HCT116 (cell line): ENCODE measurements at regions not wholly inside any gene's neighbourhood (a gene's known extent, or its start where the extent isn't known, plus 50 kb on each side); places are given as distances from the start of the nearest gene placed in this dataset.

ENCODE experiments used
- ATAC-seq: fragments of 200-7000 bp; cut with Tn5 transposase; 2 replicates; pipeline ENCODE4 v1.9.1; 2020; ENCODE audit warnings: mild to moderate bottlenecking, moderate library complexity
- BruUV-seq: library from RNA; stranded (reverse); fragments of 400-500 nt; replicated peaks from 2 replicates; lab custom pipeline; 2021; lab: Mats Ljungman, UMichigan
- CTCF ChIA-PET: fragments of 300-600 bp; sonication (Branson Sonifier 250); formaldehyde crosslinking; loops from one replicate; lab custom pipeline; 2021; ENCODE audit warnings: antibody characterized with exemption; lab: Charles Lee
- POLR2A ChIA-PET: fragments of 300-600, 350-600 bp; sonication (Branson Sonifier 250); formaldehyde crosslinking; loops from one replicate; lab custom pipeline; 2021; ENCODE audit warnings: antibody characterized with exemption; lab: Charles Lee
- RAD21 ChIA-PET, 2 experiments: fragments of 300-600 bp; sonication (Branson Sonifier 250); formaldehyde crosslinking; loops; one replicate each; lab custom pipeline; 2023; ENCODE audit warnings: low total read pairs in 2 of 2; ENCODE audit not compliant: uncharacterized antibody in 2 of 2, unreplicated experiment in 2 of 2, low non-redundant PET in 1 of 2; lab: Charles Lee
- DNase-seq: peaks from one replicate; pipeline ENCODE4 v3.0.0-alpha.2; 2010; ENCODE audit warnings: low read depth, low spot score
- H2AFZ ChIP-seq: fragments of 200-600 bp; shearing (Covaris generic), sonication (generic); 2 replicates; pipeline ENCODE4 v1.6.1; 2017; ENCODE audit warnings: low read depth, mixed run types, mixed read lengths, antibody characterized with exemption, low read length; ENCODE audit not compliant: poor library complexity, severe bottlenecking
- H3K27ac ChIP-seq: 2 replicates; pipeline ENCODE4 v1.5.1; 2012; ENCODE audit warnings: low read depth, low read length
- H3K27me3 ChIP-seq: fragments of 200-600 bp; sonication (generic); 2 replicates; pipeline ENCODE4 v1.6.1; 2016; ENCODE audit warnings: mixed run types, low read length, mixed read lengths; ENCODE audit not compliant: insufficient read depth
- H3K36me3 ChIP-seq, 2 experiments: fragments of 200-500 bp in 1 of 2; fragments of 200-600 bp in 1 of 2; sonication (Bioruptor generic) in 1 of 2; sonication (generic) in 1 of 2; 2 replicates each; pipeline versions ENCODE4 v1.5.1 to v1.6.1; 2014 to 2016; ENCODE audit warnings: low read length in 2 of 2, inconsistent platforms in 1 of 2, mixed read lengths in 1 of 2, mixed run types in 1 of 2; ENCODE audit not compliant: insufficient read depth in 2 of 2, control insufficient read depth in 1 of 2
- H3K4me1 ChIP-seq, 2 experiments: fragments of 200-600 bp in 1 of 2; sonication (generic) in 1 of 2; 2 replicates each; pipeline versions ENCODE4 v1.5.1 to v1.6.1; 2012 to 2017; ENCODE audit warnings: low read length in 2 of 2, inconsistent platforms in 1 of 2, mild to moderate bottlenecking in 1 of 2, mixed read lengths in 1 of 2, mixed run types in 1 of 2, moderate library complexity in 1 of 2; ENCODE audit not compliant: insufficient read depth in 2 of 2, control insufficient read depth in 1 of 2
- H3K4me2 ChIP-seq: fragments of 200-600 bp; sonication (generic); 2 replicates; pipeline ENCODE4 v1.6.1; 2017; ENCODE audit warnings: mixed run types, low read length, mixed read lengths
- H3K4me3 ChIP-seq, 2 experiments: fragments of 200-600 bp in 1 of 2; sonication (generic) in 1 of 2; replicated peaks in 1 of 2; 2 replicates each; pipeline ENCODE4 v1.5.1; 2011 to 2016; ENCODE audit warnings: low read length in 2 of 2, control low read depth in 1 of 2, low read depth in 1 of 2, mild to moderate bottlenecking in 1 of 2, mixed read lengths in 1 of 2, mixed run types in 1 of 2
- H3K79me2 ChIP-seq: fragments of 200-600 bp; sonication (generic); 2 replicates; pipeline ENCODE4 v1.6.1; 2017; ENCODE audit warnings: mild to moderate bottlenecking, mixed run types, low read length, moderate library complexity, mixed read lengths; ENCODE audit not compliant: insufficient read depth
- H3K9ac ChIP-seq: fragments of 200-600 bp; sonication (generic); 2 replicates; pipeline ENCODE4 v1.6.1; 2016; ENCODE audit warnings: low read length, mixed read lengths
- H3K9me2 ChIP-seq: fragments of 200-600 bp; sonication (generic), shearing (Covaris generic); 2 replicates; pipeline ENCODE4 v1.6.1; 2017; ENCODE audit warnings: mixed run types, mild to moderate bottlenecking, moderate library complexity; ENCODE audit not compliant: insufficient read depth
- H3K9me3 ChIP-seq, 2 experiments: fragments of 200-500 bp in 1 of 2; fragments of 200-600 bp in 1 of 2; sonication (Bioruptor generic) in 1 of 2; sonication (generic) in 1 of 2; 2 replicates each; pipeline ENCODE4 v1.6.1; 2014 to 2017; ENCODE audit warnings: low read length in 2 of 2, mixed read lengths in 2 of 2, inconsistent platforms in 1 of 2, low read depth in 1 of 2, mild to moderate bottlenecking in 1 of 2, mixed run types in 1 of 2, moderate library complexity in 1 of 2; ENCODE audit not compliant: control insufficient read depth in 1 of 2, insufficient read depth in 1 of 2
- H4K20me1 ChIP-seq: fragments of 200-600 bp; sonication (generic), shearing (Covaris generic); 2 replicates; pipeline ENCODE4 v1.6.1; 2017; ENCODE audit warnings: mixed run types, mild to moderate bottlenecking, moderate library complexity; ENCODE audit not compliant: insufficient read depth
- CBX3 ChIP-seq: IDR thresholded peaks from 2 replicates; pipeline ENCODE4 v1.6.1; 2012; ENCODE audit warnings: low read depth
- CEBPB ChIP-seq: IDR thresholded peaks from 2 replicates; pipeline ENCODE4 v1.6.1; 2012; ENCODE audit warnings: low read depth
- CTCF ChIP-seq, 3 experiments: fragments of 200-600 bp in 1 of 3; sonication (generic) in 1 of 3; IDR thresholded peaks in 2 of 3; conservative IDR thresholded peaks in 1 of 3; 2 replicates each; pipeline ENCODE4 v1.5.1; 2012 to 2017; ENCODE audit warnings: low read depth in 2 of 3, low read length in 2 of 3, antibody characterized with exemption in 1 of 3, borderline replicate concordance in 1 of 3, control low read depth in 1 of 3, mild to moderate bottlenecking in 1 of 3, mixed read lengths in 1 of 3, mixed run types in 1 of 3, moderate library complexity in 1 of 3; ENCODE audit not compliant: insufficient read depth in 1 of 3
- ELF1 ChIP-seq: IDR thresholded peaks from 2 replicates; pipeline ENCODE4 v1.6.1; 2012; ENCODE audit warnings: low read depth, borderline replicate concordance
- EZH2 ChIP-seq: fragments of 200-600 bp; sonication (generic); IDR thresholded peaks from 2 replicates; pipeline ENCODE4 v1.6.1; 2017; ENCODE audit warnings: antibody characterized with exemption, mixed run types
- JUND ChIP-seq: IDR thresholded peaks from 2 replicates; pipeline ENCODE4 v1.6.1; 2012
- POLR2AphosphoS5 ChIP-seq: IDR thresholded peaks from 2 replicates; pipeline ENCODE4 v1.6.1; 2011; ENCODE audit warnings: mild to moderate bottlenecking, low read depth, low read length, moderate library complexity
- RAD21 ChIP-seq: IDR thresholded peaks from 2 replicates; pipeline ENCODE4 v1.6.1; 2012; ENCODE audit warnings: low read depth, mild to moderate bottlenecking
- REST ChIP-seq: IDR thresholded peaks from 2 replicates; pipeline ENCODE4 v1.6.1; 2012; ENCODE audit warnings: low read depth
- SP1 ChIP-seq: IDR thresholded peaks from 2 replicates; pipeline ENCODE4 v1.6.1; 2012; ENCODE audit warnings: low read depth
- SRF ChIP-seq: IDR thresholded peaks from 2 replicates; pipeline ENCODE4 v1.6.1; 2012; ENCODE audit warnings: low read depth
- TCF7L2 ChIP-seq: IDR thresholded peaks from 2 replicates; pipeline ENCODE4 v1.7.0; 2011; ENCODE audit warnings: borderline replicate concordance, inconsistent platforms; ENCODE audit not compliant: insufficient read depth, insufficient read length; ENCODE audit errors: extremely low read depth
- ZFX ChIP-seq: fragments of 450-650 bp; IDR thresholded peaks from 2 replicates; pipeline ENCODE4 v1.6.1; 2017
- intact Hi-C: fragments of 100-400 bp; cut with micrococcal nuclease; formaldehyde crosslinking; loops from 2 replicates; pipeline ENCODE4 v1.10.0; 2022
- TF ChIP-seq, protein P1 (sequence below): IDR thresholded peaks from 2 replicates; pipeline ENCODE4 v1.6.1; 2012

DNA sequence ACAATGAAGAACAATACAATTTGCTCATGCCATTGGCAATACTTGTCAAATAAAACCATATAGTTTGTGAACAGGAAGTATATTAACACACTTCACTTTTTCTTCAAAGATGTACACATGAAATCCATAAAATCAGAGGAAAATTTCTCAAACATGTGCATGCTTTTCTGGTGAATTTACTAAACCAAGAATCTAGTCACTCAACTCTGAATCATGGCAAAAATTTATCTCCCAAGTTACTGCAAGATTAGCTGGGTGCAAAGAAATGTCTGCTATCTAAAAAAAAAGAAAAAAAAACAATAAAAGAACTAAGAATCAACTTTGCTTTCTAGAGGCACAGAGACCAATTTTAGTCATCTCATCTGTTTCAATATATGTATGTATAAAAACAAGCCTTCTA lies 419.2 kb downstream of the NR4A2 start:
- H3K27ac ChIP-seq: no peak overlapping the region
- no peaks in the 10 kb centered on the region for H3K9me2 ChIP-seq
- H3K9me3 ChIP-seq: no peaks in the 10 kb centered on the region
- ChIA-PET RAD21 (no interaction called here), CTCF (no interaction called here), POLR2A (no interaction called here)
- H3K4me2 ChIP-seq: no peak overlapping the region
- DNase-seq (no peak), ATAC-seq (no peak)
- H3K9ac ChIP-seq: no peak overlapping the region
- no TSS peak for BruUV-seq
- intact Hi-C loops: no loop called here
- H4K20me1 ChIP-seq: no peaks in the 10 kb centered on the region
- no peaks in the 10 kb centered on the region for H3K4me1 ChIP-seq
- no peak overlapping the region for H3K4me3 ChIP-seq
- no peaks in the 10 kb centered on the region for H3K27me3 ChIP-seq
- TF ChIP-seq CBX3: no peak
- H3K36me3 ChIP-seq: no peaks in the 10 kb centered on the region
- H2AFZ ChIP-seq: no peak overlapping the region
- H3K79me2 ChIP-seq: no peaks in the 10 kb centered on the region

DNA sequence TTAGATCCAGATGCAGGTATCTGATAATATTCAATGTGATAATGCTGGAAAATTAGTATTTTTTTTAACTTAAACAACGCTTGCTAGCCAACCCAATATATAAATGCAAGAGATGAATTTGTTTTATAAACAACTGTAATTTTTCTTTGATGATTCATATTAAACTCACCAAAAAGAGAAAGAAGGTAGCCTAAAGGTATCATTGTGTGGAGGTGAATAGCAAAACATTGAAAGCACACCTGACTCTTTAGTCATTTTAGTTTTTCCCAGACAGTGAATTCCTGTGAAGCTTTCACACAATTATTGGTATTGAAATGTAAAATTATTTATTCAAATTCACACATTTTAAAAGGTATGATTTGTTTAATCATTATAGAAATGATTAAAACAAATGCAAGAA lies 424.0 kb downstream of the NR4A2 start:
- no peaks in the 10 kb centered on the region for H3K79me2 ChIP-seq
- TF ChIP-seq ZFX: no peak
- TF ChIP-seq REST: no peak
- TF ChIP-seq TCF7L2: no peak
- no peak for TF ChIP-seq CEBPB
- TF ChIP-seq SP1: no peak
- no peak for TF ChIP-seq RAD21
- TF ChIP-seq, protein P1, sequence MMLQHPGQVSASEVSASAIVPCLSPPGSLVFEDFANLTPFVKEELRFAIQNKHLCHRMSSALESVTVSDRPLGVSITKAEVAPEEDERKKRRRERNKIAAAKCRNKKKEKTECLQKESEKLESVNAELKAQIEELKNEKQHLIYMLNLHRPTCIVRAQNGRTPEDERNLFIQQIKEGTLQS: no peak
- TF ChIP-seq EZH2: no peak
- no peak for TF ChIP-seq SRF
- no peak for TF ChIP-seq ELF1
- TF ChIP-seq POLR2AphosphoS5: no peak
- TF ChIP-seq JUND: no peak
- TF ChIP-seq CBX3: no peak
- no peak for TF ChIP-seq CTCF (IDR thresholded peaks at IDR 0.05 in 2 of 3, conservative IDR thresholded peaks at IDR 0.05 in 1 of 3; ENCODE audit: borderline replicate concordance in 1 of 3, insufficient read depth in 1 of 3, low read depth in 2 of 3, low read length in 2 of 3)
- H3K9me3 ChIP-seq: no peaks in the 10 kb centered on the region
- POLR2A ChIA-PET: no interaction called here
- H2AFZ ChIP-seq: no peak overlapping the region
- no TSS peak for BruUV-seq
- no peaks in the 10 kb centered on the region for H3K9me2 ChIP-seq
- RAD21 ChIA-PET: no interaction called here
- CTCF ChIA-PET: no interaction called here
- no peaks in the 10 kb centered on the region for H4K20me1 ChIP-seq
- H3K27me3 ChIP-seq: no peaks in the 10 kb centered on the region
- no peaks in the 10 kb centered on the region for H3K4me1 ChIP-seq
- intact Hi-C loops: no loop called here
- no peak overlapping the region for H3K4me3 ChIP-seq
- DNase-seq (no peak), ATAC-seq (no peak)
- no peaks in the 10 kb centered on the region for H3K36me3 ChIP-seq
- H3K27ac ChIP-seq: no peak overlapping the region
- H3K9ac ChIP-seq: no peak overlapping the region
- H3K4me2 ChIP-seq: no peak overlapping the region
